GM12878 (cell line): ENCODE measurements at regions not wholly inside any gene's neighbourhood (a gene's known extent, or its start where the extent isn't known, plus 50 kb on each side); places are given as distances from the start of the nearest gene placed in this dataset.

Experiments used
- CTCF ChIP-seq, 3 experiments: IDR thresholded peaks in 2 of 3; conservative IDR thresholded peaks in 1 of 3; 2 replicates each; pipeline ENCODE4 v1.5.1; 2011; ENCODE audit warnings: low read depth in 3 of 3, low read length in 3 of 3, mild to moderate bottlenecking in 3 of 3, control low read depth in 2 of 3, moderate library complexity in 2 of 3, inconsistent platforms in 1 of 3, mixed read lengths in 1 of 3; ENCODE audit not compliant: control insufficient read depth in 2 of 3, insufficient read depth in 1 of 3; ENCODE audit errors: extremely low read depth in 1 of 3
- ESRRA ChIP-seq: IDR thresholded peaks from 2 replicates; pipeline ENCODE4 v1.6.1; 2012; ENCODE audit warnings: mild to moderate bottlenecking, low read length, improper control_type of control experiment
- EZH2 ChIP-seq: IDR thresholded peaks from 2 replicates; pipeline ENCODE4 v1.6.1; 2012; ENCODE audit warnings: low read depth, mild to moderate bottlenecking, control low read depth, inconsistent platforms, low read length, borderline replicate concordance; ENCODE audit not compliant: control insufficient read depth
- USF1 ChIP-seq: IDR thresholded peaks from 2 replicates; pipeline ENCODE4 v1.6.1; 2011; ENCODE audit warnings: borderline replicate concordance, low read depth, mild to moderate bottlenecking, moderate library complexity, mixed read lengths, low read length; ENCODE audit not compliant: insufficient read depth; ENCODE audit errors: extremely low read length
- TF ChIP-seq, protein P1 (sequence below): fragments of 450-650 bp; IDR thresholded peaks from 2 replicates; pipeline ENCODE4 v1.6.1; 2017; ENCODE audit warnings: mild to moderate bottlenecking

GRCh38 chr21:27362249-27362648 is 395.4 kb upstream of the ADAMTS5 start:
- TF ChIP-seq ESRRA (no peak), EZH2 (no peak), USF1 (no peak), CTCF (IDR thresholded peaks at IDR 0.05 in 2 of 3, conservative IDR thresholded peaks at IDR 0.05 in 1 of 3; ENCODE audit: control insufficient read depth in 2 of 3, extremely low read depth in 1 of 3, insufficient read depth in 1 of 3, low read depth in 3 of 3, low read length in 3 of 3) (no peak)
- TF ChIP-seq, protein P1, sequence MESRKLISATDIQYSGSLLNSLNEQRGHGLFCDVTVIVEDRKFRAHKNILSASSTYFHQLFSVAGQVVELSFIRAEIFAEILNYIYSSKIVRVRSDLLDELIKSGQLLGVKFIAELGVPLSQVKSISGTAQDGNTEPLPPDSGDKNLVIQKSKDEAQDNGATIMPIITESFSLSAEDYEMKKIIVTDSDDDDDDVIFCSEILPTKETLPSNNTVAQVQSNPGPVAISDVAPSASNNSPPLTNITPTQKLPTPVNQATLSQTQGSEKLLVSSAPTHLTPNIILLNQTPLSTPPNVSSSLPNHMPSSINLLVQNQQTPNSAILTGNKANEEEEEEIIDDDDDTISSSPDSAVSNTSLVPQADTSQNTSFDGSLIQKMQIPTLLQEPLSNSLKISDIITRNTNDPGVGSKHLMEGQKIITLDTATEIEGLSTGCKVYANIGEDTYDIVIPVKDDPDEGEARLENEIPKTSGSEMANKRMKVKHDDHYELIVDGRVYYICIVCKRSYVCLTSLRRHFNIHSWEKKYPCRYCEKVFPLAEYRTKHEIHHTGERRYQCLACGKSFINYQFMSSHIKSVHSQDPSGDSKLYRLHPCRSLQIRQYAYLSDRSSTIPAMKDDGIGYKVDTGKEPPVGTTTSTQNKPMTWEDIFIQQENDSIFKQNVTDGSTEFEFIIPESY: no peak
